MG63 (cell line): ENCODE measurements at regions not wholly inside any gene's neighbourhood (a gene's known extent, or its start where the extent isn't known, plus 50 kb on each side); places are given as distances from the start of the nearest gene placed in this dataset.

Experiments used
- DNase-seq: peaks from one replicate; pipeline ENCODE4 v3.0.0-alpha.2; 2020
- H3K27me3 ChIP-seq: fragments of 250-450 bp; sonication (Bioruptor Pico); 2 replicates; pipeline ENCODE4 v1.5.1; 2020; ENCODE audit warnings: mild to moderate bottlenecking, moderate library complexity
- H3K36me3 ChIP-seq: fragments of 250-450 bp; sonication (Bioruptor Pico); 2 replicates; pipeline ENCODE4 v1.5.1; 2020; ENCODE audit warnings: mild to moderate bottlenecking, moderate library complexity
- H3K4me3 ChIP-seq: fragments of 250-450 bp; sonication (Bioruptor Pico); 2 replicates; pipeline ENCODE4 v1.5.1; 2020; ENCODE audit warnings: mild to moderate bottlenecking, moderate library complexity
- H3K9me3 ChIP-seq: fragments of 250-450 bp; sonication (Bioruptor Pico); 2 replicates; pipeline ENCODE4 v1.5.1; 2020; ENCODE audit warnings: mild to moderate bottlenecking, moderate library complexity

- no peak overlapping the region for H3K4me3 ChIP-seq
- DNase-seq, result no peak
- no peaks in the 10 kb centered on the region for H3K27me3 ChIP-seq
- H3K9me3 ChIP-seq, result no peaks in the 10 kb centered on the region
- no peaks in the 10 kb centered on the region for H3K36me3 ChIP-seq
Measured at GRCh38 chr3:64860536-64860870, 172.7 kb upstream of the ADAMTS9 start.

GRCh38 chr3:64859625-64860535 lies 172.1 kb upstream of the ADAMTS9 start:
- H3K36me3 ChIP-seq, result no peaks in the 10 kb centered on the region
- no peak for DNase-seq
- H3K4me3 ChIP-seq, result no peak overlapping the region
- H3K27me3 ChIP-seq, result no peaks in the 10 kb centered on the region
- no peaks in the 10 kb centered on the region for H3K9me3 ChIP-seq

DNA sequence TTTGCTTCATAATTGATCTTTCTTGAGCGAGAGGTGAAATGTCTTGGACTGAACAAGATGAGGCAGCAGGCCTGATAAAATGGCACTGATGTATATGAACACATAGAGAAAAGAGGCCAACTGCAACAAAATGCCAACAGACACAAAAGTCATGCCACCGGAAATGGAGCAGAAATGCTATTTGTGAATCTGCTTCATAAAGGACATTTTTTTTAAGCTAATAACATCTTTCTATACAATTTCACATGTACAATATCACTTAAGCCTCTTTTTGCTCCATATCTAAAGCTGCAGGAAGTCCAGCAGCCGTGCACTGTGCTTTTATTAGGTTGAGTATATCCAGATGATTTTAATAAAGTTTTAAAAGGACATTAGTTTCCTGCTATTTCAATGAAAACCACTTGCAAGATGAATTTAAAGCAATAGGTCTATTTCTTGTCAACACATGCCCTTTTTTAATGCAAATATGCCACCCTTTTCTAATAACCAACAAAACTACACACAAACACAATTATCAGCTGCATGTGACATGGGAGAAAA lies 169.2 kb upstream of the ADAMTS9 start:
- no peak for DNase-seq
- Histone ChIP-seq H3K36me3 (no peaks in the 10 kb centered on the region), H3K9me3 (no peaks in the 10 kb centered on the region), H3K27me3 (no peaks in the 10 kb centered on the region), H3K4me3 (no peak overlapping the region)

DNA sequence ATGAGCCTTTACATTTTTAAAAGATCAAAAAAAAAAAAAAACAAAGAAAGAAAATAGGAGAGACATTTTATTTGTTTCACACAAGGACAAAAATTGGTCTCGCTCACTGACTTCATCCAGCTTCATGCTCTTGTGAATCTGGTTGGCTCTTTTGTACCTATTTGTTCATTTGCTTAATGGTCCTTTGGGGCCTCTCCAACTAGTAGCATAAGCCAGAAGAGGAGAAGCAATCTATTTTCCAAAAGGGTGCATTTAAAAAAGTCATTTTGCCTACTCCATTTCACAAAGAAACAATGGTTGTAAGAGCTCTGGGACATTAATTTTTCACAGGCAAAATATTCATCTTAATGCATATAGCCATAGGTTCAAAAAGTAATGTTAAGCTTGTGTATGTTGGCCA lies 168.3 kb upstream of the ADAMTS9 start:
- DNase-seq, result no peak
- Histone ChIP-seq H3K36me3 (no peaks in the 10 kb centered on the region), H3K4me3 (no peak overlapping the region), H3K9me3 (no peaks in the 10 kb centered on the region), H3K27me3 (no peaks in the 10 kb centered on the region)

DNA sequence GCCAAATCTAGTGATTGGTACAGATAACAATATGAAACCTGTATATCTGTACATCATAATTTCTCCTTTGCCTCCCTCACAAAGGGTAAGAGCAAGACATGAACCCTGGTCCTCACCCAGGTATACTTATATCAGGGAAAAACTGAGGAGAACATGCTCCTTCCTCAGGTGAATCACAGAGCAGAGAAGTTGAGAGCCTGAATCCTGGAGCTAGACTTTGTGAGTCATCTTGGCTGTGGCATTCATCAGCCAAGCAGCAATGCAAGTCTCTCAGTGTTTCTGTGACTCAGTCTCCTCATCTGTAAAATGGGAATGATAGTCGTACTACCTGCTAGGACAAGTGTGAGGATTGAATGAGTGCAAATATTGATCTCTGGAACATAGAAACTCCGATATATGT lies 165.7 kb upstream of the ADAMTS9 start:
- H3K36me3 ChIP-seq, result no peaks in the 10 kb centered on the region
- no peaks in the 10 kb centered on the region for H3K9me3 ChIP-seq
- H3K4me3 ChIP-seq, result no peak overlapping the region
- DNase-seq, result no peak
- H3K27me3 ChIP-seq, result no peaks in the 10 kb centered on the region

GRCh38 chr3:64852738-64853137 lies 164.9 kb upstream of the ADAMTS9 start:
- no peak overlapping the region for H3K4me3 ChIP-seq
- H3K27me3 ChIP-seq, result no peaks in the 10 kb centered on the region
- no peaks in the 10 kb centered on the region for H3K9me3 ChIP-seq
- no peak for DNase-seq
- H3K36me3 ChIP-seq, result no peaks in the 10 kb centered on the region

DNA sequence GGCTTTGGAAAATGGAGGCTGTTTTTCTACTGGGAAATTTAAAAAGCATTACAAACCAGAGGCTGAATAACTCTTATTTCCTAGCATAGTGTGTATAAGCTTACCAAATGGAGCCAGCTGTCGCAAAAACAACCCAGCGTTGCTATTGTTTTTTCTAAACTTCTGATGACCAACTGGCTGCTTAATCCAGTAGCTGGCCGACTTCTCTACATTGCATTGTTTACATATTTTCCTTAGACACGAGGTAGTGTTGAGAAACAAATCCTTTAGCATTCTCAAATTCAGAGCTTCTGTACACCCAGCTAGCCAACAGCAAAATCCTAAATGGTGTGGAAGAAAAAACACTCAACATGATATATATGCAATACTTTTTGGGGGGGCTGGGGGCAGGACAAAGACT lies 161.0 kb upstream of the ADAMTS9 start:
- no peaks in the 10 kb centered on the region for H3K27me3 ChIP-seq
- peak; percentile 14 for DNase-seq
- H3K36me3 ChIP-seq, result no peaks in the 10 kb centered on the region
- H3K9me3 ChIP-seq, result no peaks in the 10 kb centered on the region
- no peak overlapping the region for H3K4me3 ChIP-seq

DNA sequence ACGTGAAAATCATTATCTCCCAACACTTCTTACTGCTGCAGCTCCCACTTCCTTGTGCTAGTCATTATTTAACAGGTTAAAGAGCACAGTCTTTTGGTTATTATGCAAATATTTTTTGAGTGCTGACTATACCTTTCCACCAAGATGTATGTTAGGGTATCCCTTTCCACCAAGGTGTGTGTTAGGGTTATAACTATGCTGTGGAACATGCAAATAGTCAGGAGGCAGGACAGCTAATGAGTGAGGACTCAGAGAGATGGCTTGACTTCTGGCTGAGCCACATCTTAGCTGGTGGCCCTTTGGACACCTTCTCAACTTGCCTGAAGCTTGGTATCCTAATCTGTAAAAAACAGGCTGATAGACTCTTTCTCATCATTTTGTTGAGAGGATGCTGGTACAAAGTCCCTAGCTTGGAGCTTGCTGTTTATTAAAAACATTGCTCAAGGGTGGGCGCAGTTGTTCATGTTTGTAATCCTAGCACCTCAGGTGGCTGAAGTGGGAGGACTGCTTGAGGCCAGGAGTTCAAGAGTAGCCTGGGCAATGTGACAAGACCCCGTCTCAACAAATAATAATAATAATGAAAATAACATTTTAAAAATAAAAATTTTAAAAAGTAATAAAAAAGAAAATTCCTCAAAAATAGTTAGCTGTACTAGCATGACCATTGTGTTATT lies 160.5 kb upstream of the ADAMTS9 start:
- Histone ChIP-seq H3K36me3 (no peaks in the 10 kb centered on the region), H3K9me3 (no peaks in the 10 kb centered on the region), H3K27me3 (no peaks in the 10 kb centered on the region), H3K4me3 (no peak overlapping the region)
- no peak for DNase-seq

GRCh38 chr3:64844558-64844957 lies 156.8 kb upstream of the ADAMTS9 start:
- Histone ChIP-seq H3K27me3 (no peaks in the 10 kb centered on the region), H3K9me3 (no peaks in the 10 kb centered on the region), H3K36me3 (no peaks in the 10 kb centered on the region), H3K4me3 (no peak overlapping the region)
- DNase-seq, result no peak

GRCh38 chr3:64837986-64838735 lies 150.4 kb upstream of the ADAMTS9 start:
- DNase-seq, result no peak
- no peaks in the 10 kb centered on the region for H3K36me3 ChIP-seq
- no peaks in the 10 kb centered on the region for H3K27me3 ChIP-seq
- no peak overlapping the region for H3K4me3 ChIP-seq
- H3K9me3 ChIP-seq, result no peaks in the 10 kb centered on the region

GRCh38 chr3:64837126-64837738 lies 149.4 kb upstream of the ADAMTS9 start:
- H3K4me3 ChIP-seq, result no peak overlapping the region
- no peaks in the 10 kb centered on the region for H3K9me3 ChIP-seq
- no peaks in the 10 kb centered on the region for H3K36me3 ChIP-seq
- no peaks in the 10 kb centered on the region for H3K27me3 ChIP-seq
- DNase-seq, result no peak

DNA sequence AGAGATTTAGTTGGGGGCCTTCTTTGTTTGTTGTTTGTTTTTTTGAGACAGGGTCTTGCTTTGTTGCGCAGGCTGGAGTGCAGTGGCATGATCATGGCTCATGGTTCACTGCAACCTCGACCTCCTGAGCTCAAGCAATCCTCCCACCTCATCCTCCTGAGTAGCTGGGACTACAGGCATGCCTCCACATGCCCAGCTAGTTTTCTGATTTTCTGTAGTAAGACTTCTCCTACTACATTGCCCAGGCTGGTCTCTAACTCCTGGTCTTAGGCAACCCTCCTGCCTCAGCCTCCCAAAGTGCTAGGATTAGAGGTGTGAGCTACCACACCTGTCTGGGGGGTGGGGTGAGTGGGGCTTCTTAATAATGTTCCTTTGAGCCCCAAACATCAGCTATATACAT lies 148.3 kb upstream of the ADAMTS9 start:
- no peak overlapping the region for H3K4me3 ChIP-seq
- no peaks in the 10 kb centered on the region for H3K27me3 ChIP-seq
- H3K36me3 ChIP-seq, result no peaks in the 10 kb centered on the region
- H3K9me3 ChIP-seq, result no peaks in the 10 kb centered on the region
- no peak for DNase-seq

DNA sequence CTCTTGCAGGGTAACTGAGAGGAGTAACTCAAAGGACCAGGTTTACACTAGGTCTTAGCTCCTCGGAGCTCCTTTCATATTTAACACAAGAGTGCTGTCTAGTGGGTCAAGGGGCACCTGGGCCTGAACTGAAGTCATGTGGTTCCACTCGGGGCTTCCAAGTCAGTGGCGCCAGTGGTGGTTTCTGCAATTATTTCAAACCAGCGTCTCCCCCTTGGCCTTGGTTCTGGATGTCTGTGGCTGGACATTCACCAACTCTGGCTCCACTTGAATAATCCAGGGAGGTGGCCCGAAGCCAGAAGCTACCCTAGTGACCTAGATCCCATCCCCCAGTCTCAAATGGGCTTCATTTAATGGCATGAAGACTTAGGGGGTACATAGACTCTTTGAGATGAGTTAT lies 144.3 kb upstream of the ADAMTS9 start:
- H3K36me3 ChIP-seq, result no peaks in the 10 kb centered on the region
- DNase-seq, result no peak
- no peaks in the 10 kb centered on the region for H3K27me3 ChIP-seq
- no peaks in the 10 kb centered on the region for H3K9me3 ChIP-seq
- H3K4me3 ChIP-seq, result no peak overlapping the region

GRCh38 chr3:64830681-64831080 lies 142.9 kb upstream of the ADAMTS9 start:
- H3K9me3 ChIP-seq, result no peaks in the 10 kb centered on the region
- H3K27me3 ChIP-seq, result no peaks in the 10 kb centered on the region
- H3K4me3 ChIP-seq, result no peak overlapping the region
- no peak for DNase-seq
- H3K36me3 ChIP-seq, result no peaks in the 10 kb centered on the region

DNA sequence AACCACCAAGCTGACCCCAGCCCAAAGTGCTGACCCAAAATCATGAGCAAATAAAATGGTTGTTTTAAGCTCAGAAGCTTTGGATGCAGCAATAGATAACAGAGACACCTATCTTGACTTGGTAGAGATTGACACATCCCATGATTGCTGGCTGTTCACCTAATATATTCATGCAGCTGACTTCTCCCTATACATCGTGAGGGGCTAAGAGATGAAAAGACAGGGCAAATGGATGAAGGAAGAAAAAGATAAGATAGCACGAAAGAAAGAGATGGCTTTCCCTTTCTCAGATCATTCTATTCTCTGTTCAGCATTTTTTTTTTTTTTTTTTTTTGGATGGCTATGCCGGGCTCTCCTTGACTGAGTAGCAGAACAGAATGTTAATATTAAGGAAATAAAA lies 141.5 kb upstream of the ADAMTS9 start:
- Histone ChIP-seq H3K27me3 (no peaks in the 10 kb centered on the region), H3K4me3 (no peak overlapping the region), H3K9me3 (no peaks in the 10 kb centered on the region), H3K36me3 (no peaks in the 10 kb centered on the region)
- no peak for DNase-seq

GRCh38 chr3:64828276-64828675 lies 140.5 kb upstream of the ADAMTS9 start:
- no peaks in the 10 kb centered on the region for H3K9me3 ChIP-seq
- no peaks in the 10 kb centered on the region for H3K36me3 ChIP-seq
- no peaks in the 10 kb centered on the region for H3K27me3 ChIP-seq
- DNase-seq, result no peak
- H3K4me3 ChIP-seq, result no peak overlapping the region

DNA sequence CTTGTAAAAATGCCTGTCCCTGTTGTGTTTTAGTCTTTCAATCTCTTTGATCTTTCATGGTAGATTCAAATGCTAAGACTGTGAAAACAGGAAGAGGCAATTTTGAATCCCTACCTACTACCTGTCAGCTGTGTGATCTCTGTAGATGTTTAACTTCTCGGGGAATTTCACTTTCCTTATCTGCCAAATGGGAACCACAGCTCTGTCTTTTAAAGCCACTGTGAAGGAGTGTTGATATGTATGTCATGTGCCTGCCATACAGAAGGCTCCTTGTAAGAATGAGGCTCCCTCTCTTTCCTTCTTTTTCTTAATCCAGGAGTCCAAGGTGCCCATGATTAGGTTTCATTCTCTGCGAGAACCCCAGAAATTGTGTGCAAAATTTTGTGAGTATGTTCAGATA lies 139.6 kb upstream of the ADAMTS9 start:
- Histone ChIP-seq H3K4me3 (no peak overlapping the region), H3K27me3 (no peaks in the 10 kb centered on the region), H3K36me3 (no peaks in the 10 kb centered on the region), H3K9me3 (no peaks in the 10 kb centered on the region)
- DNase-seq, result no peak
